ENCODE measurements at regions not wholly inside any gene's neighbourhood (a gene's known extent, or its start where the extent isn't known, plus 50 kb on each side); places are given as distances from the start of the nearest gene placed in this dataset.

GRCh38 chr12:63206494-63206893, 55.5 kb upstream of the AVPR1A start:
- Histone ChIP-seq H3K4me2 (ENCODE audit: low read length) (no peak overlapping the region), H3K9me3 (ENCODE audit: low read length) (no peaks in the 10 kb centered on the region), H2AFZ (ENCODE audit: low read depth, low read length) (no peak overlapping the region), H4K20me1 (ENCODE audit: insufficient read depth) (no peaks in the 10 kb centered on the region), H3K79me2 (replicated peaks; ENCODE audit: insufficient read depth, low read length) (no peaks in the 10 kb centered on the region), H3K9ac (ENCODE audit: low read length) (no peak overlapping the region), H3K9me2 (ENCODE audit: insufficient read depth, low read length) (no peaks in the 10 kb centered on the region), H3K27me3 (ENCODE audit: insufficient read depth, low read depth, low read length) (no peaks in the 10 kb centered on the region), H3K4me3 (ENCODE audit: low read length) (no peak overlapping the region), H3F3A (ENCODE audit: insufficient read depth, low read length, poor library complexity, severe bottlenecking) (no peaks in the 10 kb centered on the region), H3K36me3 (ENCODE audit: insufficient read depth, low read length) (no peaks in the 10 kb centered on the region), H3K27ac (ENCODE audit: low read length) (no peak overlapping the region)
- TF ChIP-seq TAF1 (IDR thresholded peaks at IDR 0.05; ENCODE audit: low read depth) (no peak), EP300 (conservative IDR thresholded peaks at IDR 0.05; ENCODE audit: poor library complexity, severe bottlenecking) (no peak), CTCF (IDR thresholded peaks at IDR 0.05; ENCODE audit: poor library complexity, severe bottlenecking) (no peak), MXI1 (conservative IDR thresholded peaks at IDR 0.05; ENCODE audit: poor library complexity, severe bottlenecking) (no peak), EZH2 (IDR thresholded peaks at IDR 0.05; ENCODE audit: borderline replicate concordance, insufficient read depth, low read length, poor library complexity, severe bottlenecking) (no peak), RAD21 (conservative IDR thresholded peaks at IDR 0.05) (no peak), POLR2AphosphoS5 (IDR thresholded peaks at IDR 0.05) (no peak)

All from neural cell (in vitro differentiated cells).